Fibroblast of lung (primary cell): ENCODE measurements at regions not wholly inside any gene's neighbourhood (a gene's known extent, or its start where the extent isn't known, plus 50 kb on each side); places are given as distances from the start of the nearest gene placed in this dataset.

Source experiments
- DNase-seq, 2 donors: peaks; one replicate each; pipeline versions ENCODE4 v3.0.0 to v3.0.0-alpha.2; 2010; ENCODE audit warnings: low read depth in 2 of 2
- H2AFZ ChIP-seq: 2 replicates; pipeline ENCODE4 v1.5.1; 2012; ENCODE audit warnings: low read length, control low read depth, inconsistent platforms
- H3K27ac ChIP-seq: 2 replicates; pipeline ENCODE4 v1.5.1; 2011; ENCODE audit warnings: low read length, control low read depth; ENCODE audit not compliant: insufficient read depth
- H3K27me3 ChIP-seq: 2 replicates; pipeline ENCODE4 v1.5.1; 2011; ENCODE audit warnings: mild to moderate bottlenecking, low read length; ENCODE audit not compliant: control insufficient read depth, insufficient read depth
- H3K36me3 ChIP-seq: 2 replicates; pipeline ENCODE4 v1.5.1; 2011; ENCODE audit warnings: low read length; ENCODE audit not compliant: control insufficient read depth, insufficient read depth
- H3K4me1 ChIP-seq: 2 replicates; pipeline ENCODE4 v1.5.1; 2011; ENCODE audit warnings: low read length; ENCODE audit not compliant: control insufficient read depth, insufficient read depth; ENCODE audit errors: extremely low read depth
- H3K4me2 ChIP-seq: 2 replicates; pipeline ENCODE4 v1.5.1; 2011; ENCODE audit warnings: low read length, control low read depth; ENCODE audit not compliant: insufficient read depth; ENCODE audit errors: extremely low read depth
- H3K4me3 ChIP-seq, 4 experiments: fragments of 200-600 bp in 1 of 4; sonication (generic) in 1 of 4; replicated peaks in 1 of 4; 2 replicates each; pipeline ENCODE4 v1.5.1; 2011 to 2016; ENCODE audit warnings: low read length in 4 of 4, low read depth in 3 of 4, mild to moderate bottlenecking in 3 of 4, control low read depth in 2 of 4, inconsistent platforms in 1 of 4, mixed read lengths in 1 of 4; ENCODE audit not compliant: insufficient read depth in 1 of 4; ENCODE audit errors: control extremely low read depth in 1 of 4
- H3K79me2 ChIP-seq: 2 replicates; pipeline ENCODE4 v1.5.1; 2012; ENCODE audit warnings: mild to moderate bottlenecking, low read length, inconsistent platforms; ENCODE audit not compliant: control insufficient read depth, insufficient read depth
- H3K9ac ChIP-seq: 2 replicates; pipeline ENCODE4 v1.5.1; 2011; ENCODE audit warnings: mild to moderate bottlenecking, low read length, control low read depth; ENCODE audit not compliant: insufficient read depth
- H3K9me3 ChIP-seq: 2 replicates; pipeline ENCODE4 v1.5.1; 2012; ENCODE audit warnings: low read depth, low read length; ENCODE audit not compliant: control insufficient read depth, insufficient read depth
- H4K20me1 ChIP-seq: 2 replicates; pipeline ENCODE4 v1.5.1; 2011; ENCODE audit warnings: low read length; ENCODE audit not compliant: control insufficient read depth, insufficient read depth; ENCODE audit errors: extremely low read depth
- EZH2 ChIP-seq: IDR thresholded peaks from 2 replicates; pipeline ENCODE4 v1.5.1; 2012; ENCODE audit warnings: low read length, control low read depth, mild to moderate bottlenecking; ENCODE audit errors: missing control alignments
- TF ChIP-seq, protein P1 (sequence below), 2 donors: IDR thresholded peaks in 1 of 2; conservative IDR thresholded peaks in 1 of 2; 1 replicate in 1 of 2; 2 replicates in 1 of 2; pipeline ENCODE4 v1.5.1; 2011 to 2012; ENCODE audit warnings: low read length in 2 of 2, control low read depth in 1 of 2, inconsistent platforms in 1 of 2, low read depth in 1 of 2, mild to moderate bottlenecking in 1 of 2

- Histone ChIP-seq H4K20me1 (no peaks in the 10 kb centered on the region), H3K79me2 (no peaks in the 10 kb centered on the region), H3K9ac (no peak overlapping the region), H3K27ac (no peak overlapping the region), H3K27me3 (no peaks in the 10 kb centered on the region), H2AFZ (no peak overlapping the region), H3K4me1 (no peaks in the 10 kb centered on the region), H3K9me3 (no peaks in the 10 kb centered on the region), H3K4me3 (no peak overlapping the region), H3K4me2 (no peak overlapping the region), H3K36me3 (no peaks in the 10 kb centered on the region)
- DNase-seq, result no peak
- no peak for TF ChIP-seq EZH2
- TF ChIP-seq, protein P1, sequence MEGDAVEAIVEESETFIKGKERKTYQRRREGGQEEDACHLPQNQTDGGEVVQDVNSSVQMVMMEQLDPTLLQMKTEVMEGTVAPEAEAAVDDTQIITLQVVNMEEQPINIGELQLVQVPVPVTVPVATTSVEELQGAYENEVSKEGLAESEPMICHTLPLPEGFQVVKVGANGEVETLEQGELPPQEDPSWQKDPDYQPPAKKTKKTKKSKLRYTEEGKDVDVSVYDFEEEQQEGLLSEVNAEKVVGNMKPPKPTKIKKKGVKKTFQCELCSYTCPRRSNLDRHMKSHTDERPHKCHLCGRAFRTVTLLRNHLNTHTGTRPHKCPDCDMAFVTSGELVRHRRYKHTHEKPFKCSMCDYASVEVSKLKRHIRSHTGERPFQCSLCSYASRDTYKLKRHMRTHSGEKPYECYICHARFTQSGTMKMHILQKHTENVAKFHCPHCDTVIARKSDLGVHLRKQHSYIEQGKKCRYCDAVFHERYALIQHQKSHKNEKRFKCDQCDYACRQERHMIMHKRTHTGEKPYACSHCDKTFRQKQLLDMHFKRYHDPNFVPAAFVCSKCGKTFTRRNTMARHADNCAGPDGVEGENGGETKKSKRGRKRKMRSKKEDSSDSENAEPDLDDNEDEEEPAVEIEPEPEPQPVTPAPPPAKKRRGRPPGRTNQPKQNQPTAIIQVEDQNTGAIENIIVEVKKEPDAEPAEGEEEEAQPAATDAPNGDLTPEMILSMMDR (conservative IDR thresholded peaks at IDR 0.05 in 1 of 2, IDR thresholded peaks at IDR 0.05 in 1 of 2; ENCODE audit: low read depth in 1 of 2, low read length in 2 of 2), result no peak
These were observed 405.0 kb upstream of the MEF2C start for GRCh38 chr5:89287964-89288363.

- H3K36me3 ChIP-seq, result no peaks in the 10 kb centered on the region
- DNase-seq, result no peak
- H4K20me1 ChIP-seq, result no peaks in the 10 kb centered on the region
- no peaks in the 10 kb centered on the region for H3K9me3 ChIP-seq
- TF ChIP-seq EZH2, result no peak
- TF ChIP-seq, protein P1 (conservative IDR thresholded peaks at IDR 0.05 in 1 of 2, IDR thresholded peaks at IDR 0.05 in 1 of 2; ENCODE audit: low read depth in 1 of 2, low read length in 2 of 2), result no peak
- H3K27me3 ChIP-seq, result no peaks in the 10 kb centered on the region
- H3K4me3 ChIP-seq, result no peak overlapping the region
- no peak overlapping the region for H2AFZ ChIP-seq
- H3K4me1 ChIP-seq, result peaks cover 2% of the 10 kb centered on the region
- H3K27ac ChIP-seq, result no peak overlapping the region
- H3K4me2 ChIP-seq, result no peak overlapping the region
- H3K9ac ChIP-seq, result no peak overlapping the region
- H3K79me2 ChIP-seq, result no peaks in the 10 kb centered on the region
These were observed 403.3 kb upstream of the MEF2C start for GRCh38 chr5:89286320-89286719.

DNA sequence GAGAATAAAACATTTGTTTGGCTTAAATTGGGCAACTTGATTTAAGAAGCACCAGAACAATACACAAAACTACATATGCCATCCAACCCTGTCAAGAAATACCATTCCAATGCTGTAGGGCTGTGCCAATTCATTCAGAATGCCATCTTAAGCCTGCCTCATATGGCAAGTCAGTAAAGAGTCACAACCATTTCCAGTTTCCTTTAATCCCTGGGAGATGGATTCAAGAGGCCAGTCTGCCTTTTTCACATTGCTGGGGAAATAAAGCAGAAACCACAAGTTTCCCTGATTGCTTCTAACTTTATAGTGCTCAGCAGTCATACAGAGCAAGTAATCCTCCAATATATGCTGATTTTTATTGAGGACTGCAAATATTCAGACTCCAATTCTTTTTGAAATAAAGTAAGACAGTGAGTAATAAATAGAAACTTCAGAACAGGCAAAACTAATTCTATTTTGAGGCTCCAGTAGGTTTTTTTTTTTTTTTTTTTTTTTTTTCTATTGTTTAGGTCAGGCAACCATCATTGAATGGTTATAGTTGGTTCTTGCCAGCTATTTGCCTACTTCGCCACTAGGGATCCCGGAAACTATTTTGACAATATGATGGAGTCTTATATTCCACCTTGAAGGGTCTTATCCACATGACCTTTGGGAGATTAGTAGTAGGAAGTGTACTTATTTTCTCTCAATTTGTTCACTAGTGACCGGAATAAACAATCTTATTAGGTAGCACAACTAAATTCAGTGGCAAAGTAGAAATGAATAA, 400.9 kb upstream of the MEF2C start:
- H3K4me3 ChIP-seq, result no peak overlapping the region
- H3K9me3 ChIP-seq, result no peaks in the 10 kb centered on the region
- H3K4me2 ChIP-seq, result no peak overlapping the region
- no peaks in the 10 kb centered on the region for H4K20me1 ChIP-seq
- no peaks in the 10 kb centered on the region for H3K27me3 ChIP-seq
- H3K4me1 ChIP-seq, result peaks cover 2% of the 10 kb centered on the region
- H3K79me2 ChIP-seq, result no peaks in the 10 kb centered on the region
- H3K9ac ChIP-seq, result no peak overlapping the region
- TF ChIP-seq EZH2, result no peak
- TF ChIP-seq, protein P1 (conservative IDR thresholded peaks at IDR 0.05 in 1 of 2, IDR thresholded peaks at IDR 0.05 in 1 of 2; ENCODE audit: low read depth in 1 of 2, low read length in 2 of 2), result no peak
- no peak for DNase-seq
- H3K27ac ChIP-seq, result no peak overlapping the region
- H3K36me3 ChIP-seq, result no peaks in the 10 kb centered on the region
- H2AFZ ChIP-seq, result no peak overlapping the region
